ENCODE measurements at regions not wholly inside any gene's neighbourhood (a gene's known extent, or its start where the extent isn't known, plus 50 kb on each side); places are given as distances from the start of the nearest gene placed in this dataset.

GRCh38 chr3:65234499-65234898 is 546.7 kb upstream of the ADAMTS9 start:
- H3K9me3 ChIP-seq, result no peaks in the 10 kb centered on the region
- no peak for DNase-seq
- H3K4me3 ChIP-seq, result no peak overlapping the region
- H3K4me1 ChIP-seq (ENCODE audit: insufficient read depth), result no peaks in the 10 kb centered on the region
- no peaks in the 10 kb centered on the region for H3K27me3 ChIP-seq
- no peaks in the 10 kb centered on the region for H3K36me3 ChIP-seq
- intact Hi-C loops (cut with DNase I), result no loop called here
- 72 to 86% (median 77%) methylated on average over 2 of the region's 2 CpGs for WGBS, 3 donors
- no peak for TF ChIP-seq EP300 (IDR thresholded peaks at IDR 0.05)
- TF ChIP-seq CTCF (IDR thresholded peaks at IDR 0.05), result no peak
- no peak for TF ChIP-seq POLR2A (IDR thresholded peaks at IDR 0.05)
- H3K27ac ChIP-seq, result no peak overlapping the region

GRCh38 chr3:65233561-65233960 is 545.8 kb upstream of the ADAMTS9 start:
- 80 to 85% (median 84%) methylated on average over 5 of the region's 5 CpGs for WGBS, 3 donors
- H3K4me3 ChIP-seq, result no peak overlapping the region

GRCh38 chr3:65231544-65231943 is 543.7 kb upstream of the ADAMTS9 start:
- no peaks in the 10 kb centered on the region for H3K27me3 ChIP-seq
- TF ChIP-seq POLR2A (IDR thresholded peaks at IDR 0.05), result no peak
- TF ChIP-seq CTCF (IDR thresholded peaks at IDR 0.05), result no peak
- no peak for TF ChIP-seq EP300 (IDR thresholded peaks at IDR 0.05)
- H3K4me3 ChIP-seq, result no peak overlapping the region
- H3K27ac ChIP-seq, result no peak overlapping the region
- no peaks in the 10 kb centered on the region for H3K4me1 ChIP-seq (ENCODE audit: insufficient read depth)
- no peaks in the 10 kb centered on the region for H3K9me3 ChIP-seq
- 85 to 92% (median 90%) methylated on average over 4 of the region's 4 CpGs for WGBS, 3 donors
- no peaks in the 10 kb centered on the region for H3K36me3 ChIP-seq
- intact Hi-C loops (cut with DNase I), result no loop called here
- DNase-seq, result no peak

More at GRCh38 chr3:65233561-65233960, 545.8 kb upstream of the ADAMTS9 start:
- Histone ChIP-seq H3K4me1 (ENCODE audit: insufficient read depth) (no peaks in the 10 kb centered on the region), H3K36me3 (no peaks in the 10 kb centered on the region), H3K9me3 (no peaks in the 10 kb centered on the region), H3K27ac (no peak overlapping the region), H3K27me3 (no peaks in the 10 kb centered on the region)
- intact Hi-C loops (cut with DNase I), result no loop called here
- DNase-seq, result no peak
- TF ChIP-seq CTCF (IDR thresholded peaks at IDR 0.05), result no peak
- TF ChIP-seq EP300 (IDR thresholded peaks at IDR 0.05), result no peak

GRCh38 chr3:65230261-65231139 is 542.7 kb upstream of the ADAMTS9 start:
- TF ChIP-seq CTCF (IDR thresholded peaks at IDR 0.05), result no peak
- no peak for TF ChIP-seq EP300 (IDR thresholded peaks at IDR 0.05)
- TF ChIP-seq POLR2A (IDR thresholded peaks at IDR 0.05), result no peak
- WGBS, 3 donors, result 82 to 90% (median 82%) methylated on average over 14 of the region's 14 CpGs
- Histone ChIP-seq H3K9me3 (no peaks in the 10 kb centered on the region), H3K27ac (no peak overlapping the region), H3K36me3 (no peaks in the 10 kb centered on the region), H3K27me3 (no peaks in the 10 kb centered on the region), H3K4me1 (ENCODE audit: insufficient read depth) (peaks cover 2% of the 10 kb centered on the region), H3K4me3 (no peak overlapping the region)
- intact Hi-C loops (cut with DNase I), result no loop called here
- DNase-seq, result no peak

Measured in ovary (tissue), 7 donors.